22Rv1 (cell line): ENCODE measurements at regions not wholly inside any gene's neighbourhood (a gene's known extent, or its start where the extent isn't known, plus 50 kb on each side); places are given as distances from the start of the nearest gene placed in this dataset.

Source experiments
- H3K27ac ChIP-seq: fragments of 450-650 bp; 2 replicates; pipeline ENCODE4 v1.5.1; 2017
- ZFX ChIP-seq: fragments of 450-650 bp; IDR thresholded peaks from 2 replicates; pipeline ENCODE4 v1.6.1; 2017; ENCODE audit warnings: antibody characterized with exemption, borderline replicate concordance
- TF ChIP-seq, protein P1 (sequence below): fragments of 450-650 bp; IDR thresholded peaks from 2 replicates; pipeline ENCODE4 v1.5.1; 2017; ENCODE audit warnings: mild to moderate bottlenecking

DNA sequence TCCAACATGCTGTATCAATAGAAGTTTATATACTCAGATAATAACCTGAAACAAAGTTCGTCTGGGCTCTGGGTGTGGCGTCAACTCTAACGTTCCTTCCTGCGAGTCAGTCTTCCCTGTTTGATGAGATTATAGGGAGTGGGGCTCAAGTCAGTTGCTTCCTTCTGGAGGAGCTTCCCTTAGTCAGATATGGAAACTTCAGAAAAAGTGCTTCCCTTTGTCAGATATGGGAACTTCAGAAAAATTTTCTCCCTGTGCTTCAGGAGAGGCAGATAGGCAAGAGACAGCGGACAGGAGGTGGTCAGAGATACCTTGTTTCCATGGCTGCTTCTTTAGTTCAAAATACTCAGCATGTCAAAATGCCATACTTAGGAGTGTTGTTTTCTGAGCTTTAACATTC, 51.1 kb upstream of the PRDX6 start:
- H3K27ac ChIP-seq, result no peak overlapping the region

DNA sequence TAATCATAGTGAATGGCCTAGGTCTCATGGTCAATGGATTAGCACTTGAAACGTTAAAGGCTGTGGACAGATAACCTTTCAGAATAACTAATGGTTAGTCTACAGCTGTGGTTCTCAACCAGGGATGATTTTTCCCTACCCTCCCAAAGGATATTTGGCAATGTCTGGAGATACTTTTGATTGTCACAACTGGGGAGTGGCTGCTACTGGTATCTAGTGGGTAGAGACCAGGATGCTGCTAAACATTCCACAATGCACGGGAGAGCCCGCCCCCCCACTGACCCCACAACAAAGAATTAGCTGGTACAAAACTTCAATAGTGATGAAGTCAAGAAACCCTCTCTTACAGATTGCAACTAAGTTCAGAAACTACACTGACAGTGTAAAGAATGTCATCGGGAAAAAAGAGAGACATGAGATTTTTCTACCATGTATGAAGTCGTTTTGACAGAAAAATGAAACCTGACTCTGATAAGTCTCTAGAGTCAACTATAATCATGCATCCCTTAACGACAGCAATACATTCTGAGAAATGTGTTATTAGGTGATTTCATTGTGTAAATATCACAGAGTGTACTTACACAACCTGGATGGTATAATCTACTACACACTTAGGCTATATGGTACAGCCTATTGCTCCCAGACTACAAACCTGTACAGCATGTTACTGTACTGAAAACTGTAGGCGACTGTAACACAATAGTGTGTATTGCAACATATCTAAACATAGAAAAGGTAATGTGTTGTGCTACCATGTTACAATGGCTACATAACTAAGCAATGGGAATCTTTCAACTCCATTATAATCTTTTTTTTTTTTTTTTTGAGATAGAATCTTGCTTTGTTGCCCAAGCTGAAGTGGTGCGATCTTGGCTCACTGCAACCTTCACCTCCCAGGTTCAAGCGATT, 49.7 kb upstream of the PRDX6 start:
- H3K27ac ChIP-seq, result no peak overlapping the region
- TF ChIP-seq, protein P1, sequence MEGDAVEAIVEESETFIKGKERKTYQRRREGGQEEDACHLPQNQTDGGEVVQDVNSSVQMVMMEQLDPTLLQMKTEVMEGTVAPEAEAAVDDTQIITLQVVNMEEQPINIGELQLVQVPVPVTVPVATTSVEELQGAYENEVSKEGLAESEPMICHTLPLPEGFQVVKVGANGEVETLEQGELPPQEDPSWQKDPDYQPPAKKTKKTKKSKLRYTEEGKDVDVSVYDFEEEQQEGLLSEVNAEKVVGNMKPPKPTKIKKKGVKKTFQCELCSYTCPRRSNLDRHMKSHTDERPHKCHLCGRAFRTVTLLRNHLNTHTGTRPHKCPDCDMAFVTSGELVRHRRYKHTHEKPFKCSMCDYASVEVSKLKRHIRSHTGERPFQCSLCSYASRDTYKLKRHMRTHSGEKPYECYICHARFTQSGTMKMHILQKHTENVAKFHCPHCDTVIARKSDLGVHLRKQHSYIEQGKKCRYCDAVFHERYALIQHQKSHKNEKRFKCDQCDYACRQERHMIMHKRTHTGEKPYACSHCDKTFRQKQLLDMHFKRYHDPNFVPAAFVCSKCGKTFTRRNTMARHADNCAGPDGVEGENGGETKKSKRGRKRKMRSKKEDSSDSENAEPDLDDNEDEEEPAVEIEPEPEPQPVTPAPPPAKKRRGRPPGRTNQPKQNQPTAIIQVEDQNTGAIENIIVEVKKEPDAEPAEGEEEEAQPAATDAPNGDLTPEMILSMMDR, result no peak
- no peak for TF ChIP-seq ZFX

More for the DNA sequence above, 51.1 kb upstream of the PRDX6 start:
- TF ChIP-seq ZFX, result no peak
- TF ChIP-seq, protein P1, result no peak
